ENCODE measurements at regions not wholly inside any gene's neighbourhood (a gene's known extent, or its start where the extent isn't known, plus 50 kb on each side); places are given as distances from the start of the nearest gene placed in this dataset.

GRCh38 chr13:86974251-86974994 lies 696.7 kb upstream of the SLITRK5 start:
- no peak for TF ChIP-seq ZFX (IDR thresholded peaks at IDR 0.05)
- TF ChIP-seq CTCF (conservative IDR thresholded peaks at IDR 0.05) = no peak
